ENCODE measurements at regions not wholly inside any gene's neighbourhood (a gene's known extent, or its start where the extent isn't known, plus 50 kb on each side); places are given as distances from the start of the nearest gene placed in this dataset.
A peak's percentile ranks its signal among the peaks of the same experiment; 100 is the strongest.
"Not testable (repeated sequence)": the region's sequence is repeated elsewhere in the genome, so short reads cannot be mapped to it uniquely, and the experiment has no call there.

DNA sequence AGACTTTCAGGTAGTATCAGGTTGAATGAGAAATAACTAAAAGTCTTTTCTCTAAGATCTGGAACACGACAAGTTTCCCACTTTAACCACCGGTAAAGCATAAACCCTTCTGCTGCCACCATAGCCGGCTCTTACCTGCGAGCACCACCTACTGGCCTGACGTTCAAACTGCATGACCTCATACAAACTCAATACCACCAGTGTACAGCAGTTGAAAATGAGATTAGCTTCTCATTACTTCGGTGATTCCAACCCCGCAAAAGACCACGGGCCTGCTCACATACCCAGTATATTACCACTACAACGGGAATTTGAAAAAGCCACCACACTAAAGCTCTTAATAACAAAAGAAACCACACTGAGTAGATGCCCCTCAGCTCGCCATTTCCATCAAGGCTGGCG is 1238.6 kb downstream of the TMEM121 start:
- TF ChIP-seq, protein P1, sequence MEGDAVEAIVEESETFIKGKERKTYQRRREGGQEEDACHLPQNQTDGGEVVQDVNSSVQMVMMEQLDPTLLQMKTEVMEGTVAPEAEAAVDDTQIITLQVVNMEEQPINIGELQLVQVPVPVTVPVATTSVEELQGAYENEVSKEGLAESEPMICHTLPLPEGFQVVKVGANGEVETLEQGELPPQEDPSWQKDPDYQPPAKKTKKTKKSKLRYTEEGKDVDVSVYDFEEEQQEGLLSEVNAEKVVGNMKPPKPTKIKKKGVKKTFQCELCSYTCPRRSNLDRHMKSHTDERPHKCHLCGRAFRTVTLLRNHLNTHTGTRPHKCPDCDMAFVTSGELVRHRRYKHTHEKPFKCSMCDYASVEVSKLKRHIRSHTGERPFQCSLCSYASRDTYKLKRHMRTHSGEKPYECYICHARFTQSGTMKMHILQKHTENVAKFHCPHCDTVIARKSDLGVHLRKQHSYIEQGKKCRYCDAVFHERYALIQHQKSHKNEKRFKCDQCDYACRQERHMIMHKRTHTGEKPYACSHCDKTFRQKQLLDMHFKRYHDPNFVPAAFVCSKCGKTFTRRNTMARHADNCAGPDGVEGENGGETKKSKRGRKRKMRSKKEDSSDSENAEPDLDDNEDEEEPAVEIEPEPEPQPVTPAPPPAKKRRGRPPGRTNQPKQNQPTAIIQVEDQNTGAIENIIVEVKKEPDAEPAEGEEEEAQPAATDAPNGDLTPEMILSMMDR (IDR thresholded peaks at IDR 0.05) = peak in 2 of 3 experiments; percentile 27 to 30
- H3K4me1 ChIP-seq; H3K4me3 ChIP-seq; H3K27me3 ChIP-seq; H3K36me3 ChIP-seq; DNase-seq (ENCODE audit: low spot score in 2 of 2); H3K9me3 ChIP-seq; intact Hi-C loops (cut with DNase I); H3K27ac ChIP-seq: not testable (repeated sequence)

DNA sequence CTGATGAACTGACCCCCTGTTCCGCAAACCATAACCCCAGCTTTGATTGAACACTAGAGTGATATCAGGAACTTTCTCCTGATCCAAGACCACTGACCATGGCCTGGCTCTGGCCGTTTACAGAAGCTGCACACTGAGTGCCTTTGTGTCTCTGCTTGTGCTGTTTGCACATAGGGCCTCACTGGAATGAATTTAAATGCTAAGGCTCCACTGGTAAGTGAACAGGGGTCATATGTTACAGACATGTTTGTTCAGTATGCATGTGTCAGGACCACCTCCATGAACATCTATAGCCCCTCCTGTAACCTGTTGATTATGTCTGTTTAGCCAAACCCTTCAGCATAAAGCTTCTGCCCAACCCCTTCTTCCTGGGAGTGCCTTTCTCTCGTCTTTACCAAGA is 1239.8 kb downstream of the TMEM121 start:
- Histone ChIP-seq H3K27ac (no peak overlapping the region), H3K4me1 (no peaks in the 10 kb centered on the region), H3K36me3 (no peaks in the 10 kb centered on the region), H3K9me3 (no peaks in the 10 kb centered on the region), H3K4me3 (no peak overlapping the region), H3K27me3 (no peaks in the 10 kb centered on the region)
- intact Hi-C loops (cut with DNase I) = no loop called here
- DNase-seq (ENCODE audit: low spot score in 2 of 2) = no peak
- TF ChIP-seq, protein P1 (IDR thresholded peaks at IDR 0.05) = no peak

DNA sequence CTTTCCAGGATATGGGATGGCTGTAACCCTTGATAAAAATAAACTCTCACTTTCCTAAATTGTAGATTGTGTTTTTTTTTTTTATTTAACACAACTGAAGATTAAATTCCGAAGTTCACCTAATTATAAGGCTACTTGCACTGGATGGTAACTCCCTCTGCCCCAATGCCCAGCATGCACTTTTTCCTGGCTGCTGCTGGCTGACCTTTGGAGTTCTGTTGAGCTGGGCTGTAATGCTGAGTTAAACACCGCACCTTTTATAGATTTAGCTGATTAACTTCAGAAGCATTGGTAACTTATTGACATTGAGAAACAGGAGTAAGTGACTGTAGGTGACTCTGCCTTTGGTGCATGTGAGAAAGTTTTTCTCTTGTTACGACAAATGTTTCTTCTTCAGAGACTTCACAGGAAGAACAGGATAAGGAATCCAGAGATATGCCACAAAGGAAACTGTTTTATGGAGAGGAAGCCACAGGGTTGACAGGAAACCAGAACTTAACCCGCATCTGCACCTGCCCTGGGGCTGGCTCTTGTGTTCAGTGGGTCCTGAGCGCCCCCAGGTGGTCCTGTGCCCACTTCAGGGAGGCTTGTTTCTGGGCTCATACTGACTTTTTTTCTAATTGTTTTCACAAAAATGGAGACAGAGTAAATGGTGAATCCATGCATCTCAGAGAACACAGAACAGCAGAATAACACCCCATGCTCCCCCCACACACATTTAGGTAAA is 1240.3 kb downstream of the TMEM121 start:
- H3K36me3 ChIP-seq; DNase-seq (ENCODE audit: low spot score in 2 of 2); intact Hi-C loops (cut with DNase I); H3K27me3 ChIP-seq; H3K4me1 ChIP-seq; H3K9me3 ChIP-seq; H3K4me3 ChIP-seq; H3K27ac ChIP-seq: not testable (repeated sequence)

DNA sequence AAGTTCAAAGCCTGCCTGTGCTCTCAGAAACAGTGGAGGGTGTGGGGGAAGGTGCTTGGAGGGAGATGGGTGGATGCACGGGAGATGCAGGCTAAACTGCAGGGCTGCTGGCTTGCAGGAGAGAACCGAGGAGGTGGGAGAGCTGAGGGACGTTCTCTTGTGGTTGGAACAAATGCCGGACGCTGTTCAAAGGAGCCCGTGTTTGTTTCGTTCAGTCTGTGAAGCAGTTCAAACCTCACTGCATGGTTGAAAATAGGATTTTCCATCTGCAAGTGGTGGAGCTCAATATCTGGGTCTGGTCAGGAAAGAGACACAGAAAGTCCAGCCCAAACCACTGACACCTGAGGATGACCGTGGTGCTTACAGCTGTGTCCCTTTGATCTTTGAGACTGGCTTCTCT is 1241.8 kb downstream of the TMEM121 start:
- H3K9me3 ChIP-seq; H3K36me3 ChIP-seq; H3K4me3 ChIP-seq; H3K27me3 ChIP-seq; H3K27ac ChIP-seq; H3K4me1 ChIP-seq; intact Hi-C loops (cut with DNase I); DNase-seq (ENCODE audit: low spot score in 2 of 2): not testable (repeated sequence)

DNA sequence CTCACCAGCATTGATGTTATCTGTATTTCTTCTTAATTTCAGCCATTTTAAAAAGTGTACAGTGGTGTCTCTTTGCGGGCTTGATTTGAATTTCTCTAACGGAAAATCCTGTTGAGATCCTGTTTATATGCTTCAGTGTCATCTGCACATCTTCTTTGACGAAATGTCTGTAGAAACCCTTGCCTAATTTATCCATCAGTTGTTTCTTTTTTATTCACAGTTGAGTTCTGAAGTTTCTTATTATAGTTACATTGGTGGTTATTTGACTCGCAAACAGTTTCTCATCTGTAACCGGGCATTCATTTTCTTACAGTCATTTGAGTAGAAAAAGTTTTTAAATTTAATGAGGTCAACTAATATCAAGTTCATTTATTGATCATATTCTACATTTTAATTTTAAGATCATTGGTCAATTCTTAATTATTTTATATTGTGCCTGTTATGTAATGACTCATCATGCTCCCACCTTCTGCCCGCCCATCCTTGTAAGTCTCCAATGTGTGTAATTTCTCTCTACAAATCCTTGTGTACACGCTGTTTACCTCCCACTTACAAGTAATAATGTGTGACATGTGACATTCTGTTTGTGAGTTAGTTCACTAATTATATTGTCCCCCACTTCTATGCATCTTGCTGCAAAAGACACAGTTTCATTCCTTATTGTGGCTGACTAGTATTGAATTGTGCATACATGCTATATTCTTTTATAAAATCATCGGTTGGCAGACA is 1242.8 kb downstream of the TMEM121 start:
- H3K4me1 ChIP-seq; DNase-seq (ENCODE audit: low spot score in 2 of 2); H3K27ac ChIP-seq; H3K36me3 ChIP-seq; H3K27me3 ChIP-seq; H3K4me3 ChIP-seq; H3K9me3 ChIP-seq; intact Hi-C loops (cut with DNase I): not testable (repeated sequence)

DNA sequence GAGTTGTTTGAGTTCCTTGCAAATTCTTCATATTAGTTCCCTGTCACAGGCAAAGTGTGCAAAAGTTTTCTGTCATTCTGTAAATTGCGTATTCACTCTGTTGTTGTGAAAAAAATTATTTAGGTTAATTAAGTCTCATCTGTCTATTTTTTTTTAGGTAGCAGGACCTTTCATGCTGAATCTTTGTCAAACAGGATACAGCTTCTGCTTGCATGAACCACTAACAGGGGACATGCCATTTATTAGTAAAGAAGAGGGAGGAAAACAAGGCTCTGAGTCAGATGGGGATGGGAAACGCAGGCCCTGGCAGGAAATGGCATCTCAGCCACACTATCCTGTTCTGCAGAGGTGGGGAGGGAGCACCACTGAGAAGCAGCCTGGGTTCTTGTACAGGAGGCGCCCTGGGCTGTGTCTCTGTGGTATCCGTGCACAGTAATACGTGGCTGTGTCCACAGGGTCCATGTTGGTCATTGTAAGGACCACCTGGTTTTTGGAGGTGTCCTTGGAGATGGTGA is 1243.8 kb downstream of the TMEM121 start:
- H3K36me3 ChIP-seq; H3K9me3 ChIP-seq; H3K27me3 ChIP-seq; H3K27ac ChIP-seq; DNase-seq (ENCODE audit: low spot score in 2 of 2); H3K4me1 ChIP-seq; H3K4me3 ChIP-seq; intact Hi-C loops (cut with DNase I): not testable (repeated sequence)

DNA sequence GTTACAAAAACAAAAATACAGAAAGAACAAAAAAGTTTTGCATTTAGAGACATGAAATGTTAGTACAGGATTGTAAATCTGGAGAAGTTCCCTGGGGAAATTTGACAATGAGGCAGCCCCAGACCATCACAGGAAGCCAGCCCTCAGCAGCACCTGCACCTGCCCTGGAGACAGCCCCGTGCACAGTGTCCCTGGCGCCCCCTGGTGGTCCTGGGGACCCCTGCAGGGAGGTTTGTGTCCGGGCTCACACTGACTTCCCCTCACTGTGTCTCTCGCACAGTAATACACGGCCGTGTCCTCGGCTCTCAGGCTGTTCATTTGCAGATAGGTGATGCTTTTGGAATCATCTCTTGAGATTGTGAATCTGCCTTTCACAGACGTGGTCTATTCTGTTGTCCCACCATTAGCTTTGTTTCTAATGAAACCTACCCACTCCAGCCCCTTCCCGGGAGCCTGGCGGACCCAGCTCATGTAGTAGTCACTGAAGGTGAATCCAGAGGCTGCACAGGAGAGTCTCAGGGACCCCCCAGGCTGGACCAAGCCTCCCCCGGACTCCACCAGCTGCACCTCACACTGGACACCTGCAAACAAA is 1248.6 kb downstream of the TMEM121 start:
- DNase-seq (ENCODE audit: low spot score in 2 of 2) = peak in 1 of 2 donors; percentile 67
- intact Hi-C loops (cut with DNase I) = not testable (repeated sequence)
- TF ChIP-seq, protein P1 (IDR thresholded peaks at IDR 0.05) = peak in 2 of 3 experiments; percentile 18 to 25

More for the DNA sequence above, 1248.6 kb downstream of the TMEM121 start:
- not testable (repeated sequence) for H3K36me3 ChIP-seq, H3K4me1 ChIP-seq, H3K4me3 ChIP-seq, H3K27ac ChIP-seq, H3K27me3 ChIP-seq, H3K9me3 ChIP-seq

Measured in ascending aorta (tissue), 2 donors.